CD1c-positive myeloid dendritic cell (primary cell): ENCODE measurements at regions not wholly inside any gene's neighbourhood (a gene's known extent, or its start where the extent isn't known, plus 50 kb on each side); places are given as distances from the start of the nearest gene placed in this dataset.

Experiments
- DNase-seq: peaks from one replicate; pipeline ENCODE4 v3.0.0-alpha.2; 2016; ENCODE audit errors: extremely low spot score

DNA sequence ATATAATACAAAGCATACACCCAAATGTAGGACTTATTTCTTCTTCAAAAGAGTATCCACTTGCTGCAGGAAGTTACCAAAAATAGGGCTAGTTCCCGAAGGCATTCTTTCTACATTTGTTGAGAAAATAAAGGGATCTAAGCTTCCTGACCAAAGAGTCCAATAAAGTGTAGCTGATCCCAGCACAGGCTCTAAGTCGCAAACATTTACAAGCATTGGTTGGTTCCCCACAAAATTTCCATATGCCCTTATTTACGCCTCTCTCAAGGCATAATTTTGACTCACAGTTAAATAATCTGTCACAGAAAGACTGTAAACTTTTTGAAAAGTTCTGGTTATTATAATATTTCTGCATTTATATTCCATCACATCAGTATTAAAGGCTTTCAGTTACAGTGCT is 1520.1 kb upstream of the ZEB2 start:
- no peak for DNase-seq

DNA sequence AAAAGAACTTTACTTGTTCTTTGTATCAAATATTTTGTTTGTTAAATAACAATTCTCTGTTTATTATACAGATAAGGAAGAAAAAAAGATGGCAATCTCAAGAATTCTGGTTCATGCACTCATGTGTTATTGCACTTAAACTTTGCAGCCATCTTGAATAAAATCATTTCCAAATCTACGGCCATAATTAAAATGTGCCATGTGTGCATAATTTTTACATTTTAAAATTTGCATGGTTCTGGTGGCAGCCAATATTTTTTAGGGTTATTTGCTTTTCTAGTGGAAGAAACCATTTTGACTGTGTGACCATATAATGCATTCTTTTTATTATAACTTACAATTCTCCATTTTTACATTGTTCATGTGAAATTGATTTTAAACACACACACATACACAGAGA is 1518.1 kb upstream of the ZEB2 start:
- no peak for DNase-seq

- no peak for DNase-seq
Observed at GRCh38 chr2:146037334-146037870, 1517.5 kb upstream of the ZEB2 start.

- DNase-seq, result no peak
Observed at GRCh38 chr2:146031158-146031557, 1511.2 kb upstream of the ZEB2 start.

- no peak for DNase-seq
Observed at GRCh38 chr2:146027156-146027555, 1507.2 kb upstream of the ZEB2 start.

DNA sequence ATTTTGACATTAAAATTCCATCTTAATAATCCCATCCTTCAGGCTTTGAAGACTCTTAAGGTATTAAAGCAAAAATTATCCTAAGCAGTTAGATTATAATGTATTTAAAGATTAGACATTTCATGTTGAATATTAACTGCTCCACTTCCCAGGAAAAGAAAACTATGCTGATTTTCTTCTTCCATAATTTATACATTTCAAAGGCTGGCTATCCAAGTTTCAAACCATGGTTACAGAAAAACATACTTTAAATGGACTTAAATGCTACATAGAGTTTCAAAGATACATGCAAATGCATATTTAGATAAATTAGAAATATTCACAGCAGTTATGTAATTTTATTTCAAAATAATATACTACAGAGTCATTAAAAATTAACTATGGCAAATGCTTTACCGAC is 1505.6 kb upstream of the ZEB2 start:
- DNase-seq, result no peak

DNA sequence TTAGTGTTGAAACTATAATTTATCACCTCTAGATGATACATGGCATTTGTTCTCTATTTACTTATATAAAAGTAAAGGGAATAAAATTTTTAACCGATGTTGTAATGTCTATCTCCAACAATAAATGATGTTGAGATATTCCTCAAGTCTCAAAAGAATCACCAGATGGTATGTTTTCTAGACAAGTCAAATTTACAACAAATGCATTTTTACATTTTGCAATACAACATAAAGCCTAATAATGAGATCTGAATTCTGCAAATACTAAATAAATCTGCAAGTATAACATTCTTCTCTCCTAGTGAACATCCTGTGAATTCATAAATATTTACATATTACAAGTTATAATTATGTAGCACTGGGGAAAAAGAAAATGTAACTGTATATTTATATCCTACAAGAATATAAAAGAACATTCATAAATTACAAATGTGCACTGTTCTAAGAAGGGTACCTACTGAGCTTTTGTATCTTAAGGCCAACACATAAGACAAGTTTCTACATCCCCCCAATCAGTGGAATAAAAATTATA is 1504.4 kb upstream of the ZEB2 start:
- no peak for DNase-seq

- no peak for DNase-seq
Observed at GRCh38 chr2:146004462-146004861, 1484.5 kb upstream of the ZEB2 start.

- no peak for DNase-seq
Observed at GRCh38 chr2:146003337-146003736, 1483.4 kb upstream of the ZEB2 start.

DNA sequence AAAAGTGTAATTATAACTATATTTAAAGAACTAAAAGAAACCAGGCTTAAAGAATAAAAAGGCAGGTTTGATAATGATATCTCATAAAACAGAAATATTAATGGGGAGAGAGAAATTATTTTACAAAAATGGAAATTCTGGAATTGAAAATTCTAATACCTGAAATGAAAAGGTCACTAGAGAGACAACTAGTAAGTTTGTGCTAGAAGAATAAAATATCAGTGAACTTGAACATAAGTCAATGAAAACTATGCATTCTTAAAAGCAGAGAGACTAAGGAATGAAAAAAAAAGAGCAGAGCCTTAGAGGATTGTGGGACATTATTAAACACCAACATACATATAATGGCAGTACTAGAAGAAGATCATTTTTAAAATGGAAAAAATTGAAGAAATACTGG is 1475.0 kb upstream of the ZEB2 start:
- no peak for DNase-seq

- DNase-seq, result no peak
Observed at GRCh38 chr2:145992572-145992971, 1472.7 kb upstream of the ZEB2 start.

- no peak for DNase-seq
Observed at GRCh38 chr2:145987793-145988192, 1467.9 kb upstream of the ZEB2 start.

DNA sequence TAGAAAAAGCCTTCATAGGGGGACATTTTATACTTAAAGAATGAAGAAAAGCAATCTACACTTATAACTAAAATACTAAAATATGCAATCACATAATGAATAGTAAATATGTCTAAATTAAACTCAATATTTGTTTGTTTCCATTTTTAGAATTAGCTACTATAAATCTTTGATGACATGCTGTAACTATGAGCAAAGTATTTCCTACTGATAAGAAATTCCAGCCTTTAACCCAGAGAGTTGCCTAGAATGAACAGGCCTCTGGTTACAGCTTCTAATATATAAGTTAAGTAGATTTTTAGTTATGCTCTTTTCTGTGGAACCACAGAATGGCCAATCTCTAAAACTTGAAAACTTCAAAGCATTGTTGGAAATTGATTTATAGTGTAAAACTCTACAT is 1465.6 kb upstream of the ZEB2 start:
- DNase-seq, result no peak

- DNase-seq, result no peak
Observed at GRCh38 chr2:145984580-145984979, 1464.7 kb upstream of the ZEB2 start.

GRCh38 chr2:145980318-145980717 is 1460.4 kb upstream of the ZEB2 start:
- DNase-seq, result no peak

- no peak for DNase-seq
Observed at GRCh38 chr2:145975406-145975805, 1455.5 kb upstream of the ZEB2 start.

DNA sequence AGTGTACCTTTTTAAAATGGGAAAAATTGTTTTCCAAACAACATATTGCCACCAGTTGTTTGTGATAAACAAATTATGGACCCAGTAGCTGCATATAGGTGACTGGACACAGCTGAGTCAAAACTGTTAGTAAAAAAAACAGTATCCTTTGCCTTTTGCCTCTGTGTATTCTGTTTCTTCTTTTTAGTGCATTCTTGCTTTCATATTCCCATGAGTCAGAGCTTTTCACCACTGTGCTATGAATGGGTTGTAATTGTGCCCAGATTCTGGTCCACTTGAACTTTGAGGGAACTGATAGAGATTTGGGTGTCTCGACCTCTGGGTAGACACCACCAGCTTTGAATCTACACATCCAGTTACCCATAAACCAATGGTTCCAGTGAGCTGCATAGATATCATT is 1441.9 kb upstream of the ZEB2 start:
- DNase-seq, result no peak

DNA sequence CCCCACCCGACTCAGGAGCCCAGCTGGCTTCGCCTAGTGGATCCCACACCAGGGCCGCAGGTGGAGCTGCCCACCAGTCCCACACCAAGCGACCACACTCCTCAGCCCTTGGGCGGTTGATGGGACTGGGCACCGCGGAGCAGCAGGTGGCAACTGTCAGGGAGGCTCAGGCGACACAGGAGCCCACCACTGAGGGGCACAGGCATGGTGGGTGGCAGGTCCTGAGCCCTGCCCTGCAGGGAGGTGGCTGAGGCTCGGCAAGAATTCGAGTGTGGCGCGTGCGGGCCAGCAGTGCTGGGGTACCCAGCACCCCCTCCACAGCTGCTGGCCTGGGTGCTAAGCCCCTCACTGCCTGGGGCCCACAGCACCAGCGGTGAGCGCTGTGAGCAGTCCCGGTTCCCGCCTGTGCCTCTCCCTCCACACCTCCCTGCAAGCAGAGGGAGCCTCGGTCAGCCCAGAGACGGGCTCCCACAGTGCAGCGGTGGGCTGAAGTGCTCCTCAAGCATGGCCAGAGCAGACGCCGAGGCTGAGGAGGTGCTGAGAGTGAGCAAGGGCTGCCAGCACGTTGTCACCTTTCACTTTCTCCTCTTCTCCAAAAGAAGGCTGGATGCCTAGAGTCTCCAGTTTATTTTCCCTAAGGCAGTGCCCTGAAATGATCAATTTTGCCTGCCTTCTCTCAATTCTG is 1440.7 kb upstream of the ZEB2 start:
- DNase-seq, result no peak

DNA sequence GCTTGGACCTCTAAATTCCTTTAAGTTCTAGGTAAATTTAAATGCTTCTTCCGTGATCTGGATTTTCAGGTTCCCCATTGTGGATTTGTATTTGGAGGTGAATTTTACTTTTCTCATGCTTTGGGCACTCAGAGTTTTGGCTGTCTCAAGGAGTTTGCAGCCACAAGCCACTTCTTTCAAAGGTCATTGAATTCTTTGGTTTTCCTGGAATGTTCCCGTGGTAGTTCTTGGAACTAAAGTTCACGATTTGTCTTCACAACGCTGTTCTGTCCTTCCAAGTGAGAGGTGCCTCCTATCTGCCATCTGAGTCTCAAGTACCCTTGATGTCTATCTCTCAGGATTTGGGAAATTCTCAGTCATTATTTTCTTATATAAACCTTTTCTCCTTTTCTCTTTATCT is 1438.7 kb upstream of the ZEB2 start:
- DNase-seq, result no peak

- DNase-seq, result no peak
Observed at GRCh38 chr2:145957929-145958328, 1438.0 kb upstream of the ZEB2 start.

- DNase-seq, result no peak
Observed at GRCh38 chr2:145939949-145940348, 1420.0 kb upstream of the ZEB2 start.

DNA sequence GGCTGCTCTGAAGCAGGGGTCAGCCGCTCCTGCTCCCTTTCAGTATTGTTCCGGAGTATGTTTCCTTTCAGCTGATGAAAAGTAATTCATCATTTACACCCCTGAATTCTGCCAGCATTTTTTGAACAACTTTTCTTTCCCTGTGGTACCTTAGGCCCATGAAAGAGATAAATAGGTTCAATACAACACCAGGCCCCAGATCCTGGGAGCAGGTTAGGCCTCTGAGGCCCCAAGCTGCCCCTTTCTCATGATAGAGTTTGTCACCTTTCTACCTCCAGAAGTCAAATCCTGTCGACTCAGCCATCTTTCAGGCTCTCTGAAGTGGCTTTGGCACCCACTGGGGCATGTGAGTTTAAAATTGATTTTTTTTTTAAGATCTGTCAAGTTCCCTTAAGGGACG is 1415.1 kb upstream of the ZEB2 start:
- DNase-seq, result no peak

GRCh38 chr2:145931781-145932395 is 1412.0 kb upstream of the ZEB2 start:
- no peak for DNase-seq
